Endothelial cell of umbilical vein (primary cell): ENCODE measurements at regions not wholly inside any gene's neighbourhood (a gene's known extent, or its start where the extent isn't known, plus 50 kb on each side); places are given as distances from the start of the nearest gene placed in this dataset.

Experiments used
- BruUV-seq: library from RNA; stranded (reverse); fragments of 400-500 nt; replicated peaks from 2 replicates; lab custom pipeline; 2021; lab: Mats Ljungman, UMichigan
- CTCF ChIA-PET: fragments of 300-600, 350-600 bp; sonication (Branson Sonifier 250); formaldehyde crosslinking; loops from one replicate; lab custom pipeline; 2021; ENCODE audit warnings: antibody characterized with exemption, inconsistent platforms; lab: Charles Lee
- POLR2A ChIA-PET: fragments of 300-600, 350-600 bp; sonication (Branson Sonifier 250); formaldehyde crosslinking; loops from one replicate; lab custom pipeline; 2021; ENCODE audit warnings: antibody characterized with exemption, inconsistent platforms; lab: Charles Lee
- DNase-seq: peaks from one replicate; pipeline ENCODE4 v3.0.0-alpha.2; 2011; ENCODE audit warnings: low read depth, low spot score
- FAIRE-seq: peaks from 2 replicates; lab custom pipeline; 2011; peaks lifted over from hg19 to GRCh38; lab: Jason Lieb, UNC
- H2AFZ ChIP-seq: 2 replicates; pipeline ENCODE4 v1.6.0; 2012; ENCODE audit warnings: low read depth, low read length, control low read depth, inconsistent platforms
- H3K27ac ChIP-seq: 2 replicates; pipeline ENCODE4 v1.5.1; 2011; ENCODE audit warnings: low read depth, mild to moderate bottlenecking, control low read depth, low read length, moderate library complexity; ENCODE audit not compliant: insufficient read depth
- H3K27me3 ChIP-seq, 2 experiments: 2 replicates each; pipeline versions ENCODE4 v1.6.0 to v1.6.1; 2011; ENCODE audit warnings: low read length in 2 of 2, mixed read lengths in 1 of 2; ENCODE audit not compliant: control insufficient read depth in 2 of 2, insufficient read depth in 2 of 2
- H3K36me3 ChIP-seq, 2 experiments: 2 replicates in 1 of 2; 3 replicates in 1 of 2; pipeline ENCODE4 v1.5.1; 2011; ENCODE audit warnings: low read length in 2 of 2, mild to moderate bottlenecking in 1 of 2, moderate library complexity in 1 of 2; ENCODE audit not compliant: control insufficient read depth in 2 of 2, insufficient read depth in 2 of 2; ENCODE audit errors: extremely low read depth in 1 of 2
- H3K4me1 ChIP-seq: 3 replicates; pipeline ENCODE4 v1.5.1; 2011; ENCODE audit warnings: mild to moderate bottlenecking, low read length; ENCODE audit not compliant: control insufficient read depth, insufficient read depth; ENCODE audit errors: extremely low read depth
- H3K4me2 ChIP-seq: 2 replicates; pipeline ENCODE4 v1.6.1; 2011; ENCODE audit warnings: low read length, control low read depth, mixed read lengths; ENCODE audit not compliant: insufficient read depth
- H3K4me3 ChIP-seq, 3 experiments: fragments of 200-600 bp in 1 of 3; sonication (generic), shearing (Covaris generic) in 1 of 3; replicated peaks in 1 of 3; 2 replicates each; pipeline ENCODE4 v1.5.1; 2011 to 2016; ENCODE audit warnings: control low read depth in 3 of 3, low read length in 3 of 3, mild to moderate bottlenecking in 2 of 3, inconsistent platforms in 1 of 3, low read depth in 1 of 3, moderate library complexity in 1 of 3; ENCODE audit not compliant: insufficient read depth in 1 of 3
- H3K79me2 ChIP-seq: 2 replicates; pipeline ENCODE4 v1.6.0; 2012; ENCODE audit warnings: low read length, inconsistent platforms; ENCODE audit not compliant: control insufficient read depth, insufficient read depth
- H3K9ac ChIP-seq: replicated peaks from 2 replicates; pipeline ENCODE3; 2011; ENCODE audit warnings: low read length, control low read depth; ENCODE audit not compliant: insufficient read depth; ENCODE audit errors: extremely low read depth
- H3K9me1 ChIP-seq: replicated peaks from 3 replicates; pipeline ENCODE4 v1.6.0; 2011; ENCODE audit warnings: mild to moderate bottlenecking, low read length; ENCODE audit not compliant: control insufficient read depth, insufficient read depth; ENCODE audit errors: extremely low read depth
- H3K9me3 ChIP-seq: replicated peaks from 2 replicates; pipeline ENCODE4 v1.5.1; 2012; ENCODE audit warnings: low read length, inconsistent platforms; ENCODE audit not compliant: control insufficient read depth, insufficient read depth
- H4K20me1 ChIP-seq: replicated peaks from 2 replicates; pipeline ENCODE3; 2011; ENCODE audit warnings: mild to moderate bottlenecking, low read length; ENCODE audit not compliant: control insufficient read depth, insufficient read depth; ENCODE audit errors: extremely low read depth
- EZH2 ChIP-seq: IDR thresholded peaks from 2 replicates; pipeline ENCODE4 v1.6.1; 2012; ENCODE audit warnings: borderline replicate concordance, low read depth, mild to moderate bottlenecking, moderate library complexity, low read length, inconsistent platforms; ENCODE audit not compliant: severe bottlenecking
- FOS ChIP-seq: IDR thresholded peaks from 2 replicates; pipeline ENCODE4 v1.6.1; 2011; ENCODE audit warnings: mild to moderate bottlenecking, low read length, moderate library complexity, borderline replicate concordance; ENCODE audit not compliant: insufficient read depth
- GATA2 ChIP-seq: IDR thresholded peaks from 2 replicates; pipeline ENCODE4 v1.7.0; 2011; ENCODE audit warnings: low read depth, mild to moderate bottlenecking, moderate library complexity, mixed read lengths, low read length; ENCODE audit not compliant: insufficient read length, insufficient read depth
- JUN ChIP-seq: IDR thresholded peaks from 2 replicates; pipeline ENCODE4 v1.6.1; 2011; ENCODE audit warnings: borderline replicate concordance, low read depth; ENCODE audit not compliant: insufficient read length, insufficient read depth
- MAX ChIP-seq: IDR thresholded peaks from 2 replicates; pipeline ENCODE4 v1.6.1; 2011; ENCODE audit not compliant: insufficient read depth, insufficient read length
- POLR2A ChIP-seq: IDR thresholded peaks from 2 replicates; pipeline ENCODE4 v1.6.1; 2012; ENCODE audit warnings: low read depth, mild to moderate bottlenecking, control low read depth, low read length
- POLR2AphosphoS5 ChIP-seq: IDR thresholded peaks from 2 replicates; pipeline ENCODE4 v1.6.1; 2012; ENCODE audit warnings: low read depth, mild to moderate bottlenecking, control low read depth, low read length, moderate library complexity; ENCODE audit not compliant: insufficient read depth
- dilution Hi-C: fragments of 300-500 bp; cut with MboI; formaldehyde crosslinking; loops from one replicate; pipeline ENCODE4 v1.15.0; 2019; ENCODE audit warnings: low sequenced_read_pairs; ENCODE audit not compliant: extremely low pct_ligation_motif_present
- intact Hi-C: fragments of 100-400 bp; cut with micrococcal nuclease; formaldehyde crosslinking; loops from one replicate; pipeline ENCODE4 v1.10.0; 2022
- TF ChIP-seq, protein P1 (sequence below), 2 donors: IDR thresholded peaks; 1 replicate in 1 of 2; 2 replicates in 1 of 2; pipeline ENCODE4 v1.5.1; 2011; ENCODE audit warnings: low read length in 2 of 2, mild to moderate bottlenecking in 2 of 2, moderate library complexity in 2 of 2, control low read depth in 1 of 2, inconsistent platforms in 1 of 2, low read depth in 1 of 2; ENCODE audit not compliant: insufficient read depth in 1 of 2; ENCODE audit errors: extremely low read depth in 1 of 2

DNA sequence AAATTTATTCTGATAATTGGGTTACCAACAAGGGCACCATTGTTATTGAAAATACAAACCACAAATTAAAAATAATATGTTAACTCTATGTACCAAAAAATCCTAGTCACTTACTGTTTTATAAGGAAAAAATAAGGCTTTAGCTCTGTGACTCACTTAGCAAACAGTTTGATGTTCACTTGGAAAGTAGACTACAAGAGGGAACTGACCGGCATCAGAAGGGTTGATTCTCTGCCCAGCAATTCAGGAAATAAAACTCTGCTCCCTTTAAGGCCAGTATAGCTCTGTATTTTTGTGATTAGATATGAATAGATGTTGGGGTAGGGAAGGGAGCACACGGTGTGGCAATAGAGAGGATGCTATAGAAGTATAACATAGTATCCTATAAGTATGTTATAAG, 671.3 kb downstream of the LRRC70 start:
- FAIRE-seq (no peak), DNase-seq (no peak)
- TF ChIP-seq GATA2, result no peak
- TF ChIP-seq, protein P1, sequence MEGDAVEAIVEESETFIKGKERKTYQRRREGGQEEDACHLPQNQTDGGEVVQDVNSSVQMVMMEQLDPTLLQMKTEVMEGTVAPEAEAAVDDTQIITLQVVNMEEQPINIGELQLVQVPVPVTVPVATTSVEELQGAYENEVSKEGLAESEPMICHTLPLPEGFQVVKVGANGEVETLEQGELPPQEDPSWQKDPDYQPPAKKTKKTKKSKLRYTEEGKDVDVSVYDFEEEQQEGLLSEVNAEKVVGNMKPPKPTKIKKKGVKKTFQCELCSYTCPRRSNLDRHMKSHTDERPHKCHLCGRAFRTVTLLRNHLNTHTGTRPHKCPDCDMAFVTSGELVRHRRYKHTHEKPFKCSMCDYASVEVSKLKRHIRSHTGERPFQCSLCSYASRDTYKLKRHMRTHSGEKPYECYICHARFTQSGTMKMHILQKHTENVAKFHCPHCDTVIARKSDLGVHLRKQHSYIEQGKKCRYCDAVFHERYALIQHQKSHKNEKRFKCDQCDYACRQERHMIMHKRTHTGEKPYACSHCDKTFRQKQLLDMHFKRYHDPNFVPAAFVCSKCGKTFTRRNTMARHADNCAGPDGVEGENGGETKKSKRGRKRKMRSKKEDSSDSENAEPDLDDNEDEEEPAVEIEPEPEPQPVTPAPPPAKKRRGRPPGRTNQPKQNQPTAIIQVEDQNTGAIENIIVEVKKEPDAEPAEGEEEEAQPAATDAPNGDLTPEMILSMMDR (IDR thresholded peaks at IDR 0.05; ENCODE audit: extremely low read depth in 1 of 2, insufficient read depth in 1 of 2, low read depth in 1 of 2, low read length in 2 of 2), result no peak
- no peak for TF ChIP-seq POLR2A
- Histone ChIP-seq H3K4me1 (no peaks in the 10 kb centered on the region), H3K9me1 (no peaks in the 10 kb centered on the region), H3K4me3 (no peak overlapping the region), H3K9ac (no peak overlapping the region), H4K20me1 (no peaks in the 10 kb centered on the region), H3K27ac (no peak overlapping the region), H3K36me3 (no peaks in the 10 kb centered on the region), H3K27me3 (peaks cover 0 to 2% of the 10 kb centered on the region in 2 experiments), H3K4me2 (no peak overlapping the region), H2AFZ (no peak overlapping the region), H3K79me2 (no peaks in the 10 kb centered on the region), H3K9me3 (no peaks in the 10 kb centered on the region)
- no TSS peak for BruUV-seq
- POLR2A ChIA-PET, result no interaction called here
- intact Hi-C loops, result no loop called here
- CTCF ChIA-PET, result interaction anchor here (1.0 kb wide), 1 partner anchor 790 kb away, joined by 3 read pairs; no protein-coding TSS in a partner anchor
- dilution Hi-C loops, result no loop called here

DNA sequence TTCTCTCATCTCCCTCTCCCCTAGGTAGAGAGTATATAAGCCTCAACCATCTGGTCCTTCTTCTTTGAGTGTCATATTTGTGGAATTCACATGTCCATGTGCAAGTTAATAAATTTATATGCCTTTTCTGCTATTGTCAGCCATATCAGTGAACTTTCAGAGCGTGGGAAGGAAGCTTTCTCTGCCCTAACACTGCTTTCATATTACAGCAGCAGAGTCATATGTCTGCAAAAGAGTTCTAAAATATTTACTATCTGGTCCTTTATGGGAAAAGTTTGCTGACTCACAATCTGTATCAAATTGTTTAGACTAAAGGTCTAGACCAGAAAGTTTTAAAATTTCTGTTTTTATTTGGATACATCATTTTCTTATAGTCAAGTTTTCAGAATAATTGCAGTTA, 669.0 kb downstream of the LRRC70 start:
- Histone ChIP-seq H4K20me1 (no peaks in the 10 kb centered on the region), H3K27me3 (peaks cover 0 to 2% of the 10 kb centered on the region in 2 experiments), H3K79me2 (no peaks in the 10 kb centered on the region), H3K27ac (no peak overlapping the region), H3K36me3 (no peaks in the 10 kb centered on the region), H3K9me3 (no peaks in the 10 kb centered on the region), H3K4me1 (no peaks in the 10 kb centered on the region), H3K4me2 (no peak overlapping the region), H3K4me3 (no peak overlapping the region), H3K9me1 (no peaks in the 10 kb centered on the region), H2AFZ (no peak overlapping the region), H3K9ac (no peak overlapping the region)
- DNase-seq (no peak), FAIRE-seq (no peak)
- ChIA-PET CTCF (no interaction called here), POLR2A (no interaction called here)
- dilution Hi-C loops, result no loop called here
- TF ChIP-seq POLR2AphosphoS5, result no peak
- no peak for TF ChIP-seq MAX
- TF ChIP-seq FOS, result no peak
- no peak for TF ChIP-seq JUN
- TF ChIP-seq GATA2, result no peak
- TF ChIP-seq EZH2, result no peak
- TF ChIP-seq POLR2A, result no peak
- intact Hi-C loops, result no loop called here
- no TSS peak for BruUV-seq
